HG02588 (cell line): ENCODE measurements at regions not wholly inside any gene's neighbourhood (a gene's known extent, or its start where the extent isn't known, plus 50 kb on each side); places are given as distances from the start of the nearest gene placed in this dataset.

ENCODE experiments used
- ATAC-seq: cut with Tn5 transposase; IDR thresholded peaks from one replicate; pipeline ENCODE4 v1.9.1; 2021; ENCODE audit warnings: mild to moderate bottlenecking, moderate library complexity; ENCODE audit not compliant: unreplicated experiment

GRCh38 chr6:33869826-33870423, 66.1 kb upstream of the MLN start:
- no peak for ATAC-seq

GRCh38 chr6:33869121-33869520, 65.3 kb upstream of the MLN start:
- ATAC-seq = no peak

- ATAC-seq = no peak
Measured at GRCh38 chr6:33868141-33868540, 64.3 kb upstream of the MLN start.

- no peak for ATAC-seq
Measured at GRCh38 chr6:33865478-33866077, 61.8 kb upstream of the MLN start.

DNA sequence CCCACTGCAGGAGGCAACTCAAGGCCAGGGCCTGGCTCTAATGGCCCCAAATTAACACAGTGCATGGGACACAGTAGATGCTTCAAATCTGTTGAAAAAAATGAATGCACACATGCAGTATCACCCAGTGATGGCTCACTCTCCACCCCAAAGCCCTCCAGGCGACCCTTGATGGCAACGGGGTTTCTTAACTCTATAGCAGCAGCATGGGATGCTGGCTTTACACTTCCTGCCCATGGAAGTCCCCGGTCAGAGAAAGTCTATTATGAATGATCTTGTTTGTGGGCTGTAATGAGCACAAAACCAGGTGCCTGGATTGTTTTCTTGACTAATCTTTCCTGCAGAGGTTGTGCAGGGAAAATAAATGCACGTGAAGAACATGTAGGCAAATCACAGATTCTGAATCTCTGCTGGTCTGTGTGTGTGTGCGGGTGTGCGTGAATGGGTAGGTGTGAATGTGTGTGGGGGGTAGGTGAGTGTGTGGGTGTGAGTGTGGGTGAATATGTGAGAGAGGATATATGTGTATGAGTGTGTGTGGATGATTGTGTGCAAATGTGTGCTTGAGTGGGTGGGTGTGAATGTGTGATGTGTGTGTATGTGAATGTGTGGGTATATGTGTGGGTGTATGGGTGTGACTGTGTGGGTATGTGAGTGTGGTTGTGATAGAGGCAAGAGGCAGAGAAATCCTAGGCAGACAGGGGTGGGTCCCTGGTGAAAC, 60.1 kb upstream of the MLN start:
- ATAC-seq = no peak

DNA sequence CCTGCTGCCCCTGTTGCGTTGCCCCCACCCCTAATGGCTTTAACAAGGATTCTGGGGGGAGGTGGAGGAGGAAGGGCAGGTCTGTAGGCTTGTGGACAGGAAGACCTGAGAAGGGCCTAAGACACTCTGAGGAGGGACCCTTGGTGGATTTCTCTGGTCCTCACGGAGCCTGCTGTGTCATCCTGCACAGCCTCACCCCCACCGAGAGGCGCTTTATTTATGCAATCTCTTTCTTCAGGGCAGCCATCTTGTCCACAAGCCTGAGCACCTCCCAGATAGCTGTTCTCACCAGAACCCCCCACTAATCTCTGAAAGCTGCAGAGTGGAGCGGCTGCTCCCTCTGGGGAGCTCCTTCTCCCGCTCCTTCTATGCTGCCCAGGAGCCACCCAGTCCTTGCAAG, 59.3 kb upstream of the MLN start:
- no peak for ATAC-seq

DNA sequence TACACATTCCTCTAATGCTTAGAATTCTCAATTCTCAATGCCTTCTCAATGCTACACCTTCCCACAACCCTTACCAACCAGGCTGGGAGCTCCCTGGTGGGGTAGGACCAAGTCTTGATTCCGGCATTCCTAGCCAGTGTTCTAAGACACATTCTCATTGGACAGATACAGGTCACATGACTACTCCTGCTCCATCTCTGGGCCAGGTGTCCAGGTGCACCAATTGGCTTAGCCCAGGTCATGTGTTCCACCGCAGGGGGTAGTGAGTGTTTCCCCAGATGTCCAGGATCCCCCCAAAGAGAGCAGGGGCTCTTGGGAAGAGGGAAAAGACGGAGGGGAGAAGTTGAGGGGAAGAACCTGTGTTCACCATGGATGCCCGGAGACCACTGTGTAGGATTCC, 58.7 kb upstream of the MLN start:
- ATAC-seq = no peak

DNA sequence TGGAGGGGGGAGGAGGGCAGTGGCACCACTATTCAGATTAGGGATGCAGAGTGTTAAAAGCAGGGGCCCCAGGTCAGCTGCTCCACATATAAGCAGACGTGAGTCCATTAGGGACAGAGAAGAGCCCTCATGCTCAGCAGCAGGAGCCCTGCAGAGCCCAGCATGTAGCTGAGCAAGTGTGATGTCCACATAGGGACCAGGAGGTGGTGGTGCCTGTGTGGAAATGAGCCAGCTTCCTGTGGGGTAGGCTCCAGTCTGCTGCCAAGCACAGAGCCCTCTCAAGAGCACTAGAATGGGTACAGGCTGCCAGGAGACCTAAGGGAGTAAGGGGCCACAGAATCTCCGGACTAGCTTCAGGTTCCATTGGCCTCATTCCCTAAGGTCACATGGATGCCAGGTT, 57.9 kb upstream of the MLN start:
- ATAC-seq = no peak

- no peak for ATAC-seq
Measured at GRCh38 chr6:33860706-33861474, 57.1 kb upstream of the MLN start.

- no peak for ATAC-seq
Measured at GRCh38 chr6:33860006-33860405, 56.2 kb upstream of the MLN start.

DNA sequence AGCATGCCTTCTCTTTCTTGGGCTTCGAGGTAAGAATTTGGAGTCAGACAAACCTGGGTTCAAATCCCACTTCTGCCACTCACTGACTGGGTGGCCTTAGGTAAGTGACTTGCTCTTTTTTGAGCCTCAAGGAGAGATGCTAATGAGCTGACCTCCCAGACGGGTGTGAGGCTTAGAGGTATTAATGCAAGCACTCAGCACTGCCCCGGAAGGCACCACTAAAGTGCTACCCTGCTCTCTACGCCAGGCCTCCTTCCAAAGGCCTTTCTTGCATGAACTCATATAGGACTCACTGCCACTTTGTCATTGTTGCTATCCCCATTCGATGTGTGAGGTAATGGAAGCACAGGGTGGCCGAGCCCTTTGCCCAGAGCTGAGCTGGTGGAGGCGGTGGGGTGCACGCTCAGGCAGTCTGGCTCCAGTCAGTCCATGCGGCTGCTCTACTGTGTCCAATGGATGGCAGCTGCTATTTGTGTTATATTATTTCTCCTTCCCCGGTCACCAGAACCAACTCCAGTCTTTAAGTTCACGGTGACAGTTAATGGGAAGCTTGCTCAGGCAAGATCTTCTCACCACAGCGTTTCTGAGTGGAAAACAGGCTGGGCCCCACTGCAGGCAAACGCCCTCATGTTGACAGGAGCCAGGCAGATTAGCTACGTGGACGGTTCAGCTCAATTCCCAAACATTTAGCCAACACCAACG, 55.2 kb upstream of the MLN start:
- ATAC-seq = no peak

DNA sequence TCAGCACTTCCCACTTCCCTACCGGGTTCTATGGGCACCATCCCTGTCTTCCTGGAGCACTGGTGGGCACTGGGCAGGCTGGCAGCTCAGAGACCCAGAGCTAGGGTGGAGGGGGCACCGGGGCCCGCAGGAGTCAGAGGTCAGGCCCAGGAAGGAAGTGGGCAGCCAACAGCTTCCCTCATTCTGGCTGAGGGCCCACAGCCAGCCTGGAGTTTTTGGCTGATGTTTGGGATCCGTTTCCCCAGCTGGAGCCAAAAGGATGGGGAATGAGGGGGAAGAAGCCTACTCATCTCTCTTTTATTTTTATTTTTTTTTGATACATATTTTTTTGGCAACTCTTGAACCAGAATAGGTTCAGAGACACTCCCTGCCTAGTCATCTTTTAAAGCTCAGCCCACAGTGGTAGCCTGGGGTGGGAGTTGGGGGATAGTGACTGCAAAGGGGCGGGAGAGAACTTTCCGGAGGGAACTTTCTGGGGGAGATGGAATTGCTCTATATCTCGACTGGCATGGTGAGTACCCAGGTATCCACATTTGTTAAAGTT, 54.2 kb upstream of the MLN start:
- no peak for ATAC-seq

DNA sequence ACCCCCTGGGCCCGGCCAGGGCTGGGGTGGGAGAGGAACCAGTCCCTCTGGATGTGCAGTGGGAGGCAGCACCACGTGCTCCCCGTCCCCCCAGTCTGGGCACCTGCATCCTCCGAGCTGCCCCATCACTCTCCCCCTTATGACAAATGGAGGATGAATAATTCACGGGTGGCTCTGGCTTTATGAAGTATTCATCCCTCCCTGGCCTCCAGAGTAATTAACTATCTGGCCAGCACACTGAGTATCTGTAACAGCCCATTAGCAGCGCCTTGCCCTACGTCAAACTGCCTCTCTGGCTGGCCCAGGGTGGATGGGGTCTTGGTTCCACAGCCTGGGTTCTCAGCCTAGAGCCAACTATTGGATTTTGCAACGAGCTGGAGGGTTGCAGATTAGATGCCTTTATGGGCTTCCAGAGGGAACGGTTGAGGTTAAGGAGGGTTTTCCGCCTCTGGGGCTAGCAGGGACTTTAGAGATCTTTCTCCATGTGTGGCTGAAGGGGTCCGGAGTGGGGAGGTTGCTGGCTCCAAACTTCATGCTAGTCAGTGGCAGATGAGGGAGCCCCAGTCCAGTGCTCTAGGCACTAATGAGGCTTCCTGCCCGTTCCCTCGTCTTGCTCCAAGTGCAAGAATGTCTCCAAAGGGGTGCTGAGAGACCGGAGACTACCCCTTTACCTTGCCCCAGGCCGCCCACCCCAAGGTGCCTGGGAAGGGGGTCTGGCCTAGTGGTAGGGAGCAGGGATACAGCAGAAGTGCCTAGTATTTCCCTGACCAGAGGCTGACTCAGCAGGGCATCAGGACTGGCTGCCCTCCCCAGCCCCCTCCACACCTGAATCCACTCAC, 53.5 kb upstream of the MLN start:
- no peak for ATAC-seq

DNA sequence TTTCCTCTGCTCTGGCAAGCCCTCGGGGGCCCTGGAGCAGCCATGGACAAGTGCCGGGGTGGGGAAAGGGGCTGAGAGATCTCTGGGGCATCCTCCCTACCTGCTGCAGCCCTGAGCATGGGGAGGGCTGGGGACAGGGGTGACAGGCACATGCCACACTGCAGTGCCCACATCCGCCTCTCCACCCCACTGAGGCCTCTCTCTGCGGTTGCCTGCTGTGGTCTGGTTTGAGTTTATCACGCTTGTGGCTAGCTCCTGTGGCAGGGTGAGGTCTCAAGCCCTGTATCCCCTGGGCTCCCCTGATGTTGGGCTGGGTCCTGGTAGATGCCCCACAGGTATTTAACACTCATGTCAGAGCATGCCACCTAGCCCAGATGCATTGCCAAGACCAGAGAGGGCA, 52.9 kb upstream of the MLN start:
- ATAC-seq = peak; percentile 50

GRCh38 chr6:33856031-33856590, 52.3 kb upstream of the MLN start:
- no peak for ATAC-seq

DNA sequence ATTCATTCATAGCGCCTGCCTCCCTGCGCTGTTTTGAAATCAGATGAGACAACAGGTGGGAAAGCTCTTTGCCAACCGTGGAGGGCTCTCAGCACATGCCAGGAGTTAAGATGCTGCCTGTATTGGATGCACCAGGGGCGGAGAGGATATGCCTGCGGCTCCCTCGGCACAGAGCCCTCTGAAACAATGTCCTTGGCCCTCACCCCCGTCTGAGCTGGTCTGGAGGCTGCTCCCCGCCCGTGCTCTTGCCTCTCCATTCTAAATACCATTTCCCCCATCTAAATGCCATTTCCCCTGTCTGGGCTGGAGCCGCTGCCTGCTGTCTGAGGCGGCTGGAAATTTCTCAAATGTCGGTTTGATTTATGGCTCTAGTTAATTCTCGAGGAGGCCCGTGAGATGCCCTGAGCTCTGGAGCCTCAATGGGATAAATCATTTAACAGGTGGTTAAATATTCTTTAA, 50.8 kb upstream of the MLN start:
- no peak for ATAC-seq

- no peak for ATAC-seq
Measured at GRCh38 chr6:33853736-33854135, 49.9 kb upstream of the MLN start.
